ENCODE measurements at regions not wholly inside any gene's neighbourhood (a gene's known extent, or its start where the extent isn't known, plus 50 kb on each side); places are given as distances from the start of the nearest gene placed in this dataset.

DNA sequence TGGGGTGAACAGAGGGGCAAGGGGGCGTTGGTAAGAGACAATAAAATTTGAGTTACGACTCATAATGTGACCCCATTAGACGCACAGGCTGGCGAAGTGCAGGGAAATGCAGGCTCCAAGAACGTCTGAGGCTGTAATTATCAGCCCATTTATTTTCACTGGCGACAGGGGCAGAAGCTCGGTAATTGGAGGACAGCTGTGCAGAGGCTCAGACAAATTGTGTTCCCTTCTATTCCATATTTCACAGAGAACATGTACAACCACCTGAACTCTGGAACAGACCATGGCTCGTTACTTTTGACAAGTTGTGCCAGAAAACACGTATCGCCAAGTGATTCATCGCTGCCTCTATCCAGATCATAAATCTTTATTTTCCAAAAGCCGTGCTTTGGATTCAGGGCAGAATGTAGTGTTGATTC lies 137.3 kb upstream of the FRMD4A start:
- no peak for DNase-seq

DNA sequence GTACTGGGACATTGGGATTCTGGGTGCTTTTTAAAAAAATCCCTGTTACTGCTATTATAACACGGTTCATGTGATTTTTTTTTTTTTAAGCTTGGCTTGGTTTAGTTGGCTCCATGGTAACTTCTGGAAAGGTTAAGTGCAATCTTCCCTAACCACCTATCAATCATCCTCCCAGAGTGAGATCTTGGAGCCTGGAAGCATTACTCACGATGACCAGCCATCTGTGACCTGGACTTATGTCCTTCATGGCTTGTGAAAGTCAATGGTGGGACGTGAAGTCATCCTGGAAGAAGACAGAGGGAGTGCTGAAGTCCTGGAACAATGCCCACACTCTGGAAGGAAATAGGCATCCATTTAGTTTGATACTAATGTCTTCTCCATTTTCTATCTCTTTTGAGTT lies 135.5 kb upstream of the FRMD4A start:
- DNase-seq: no peak

DNA sequence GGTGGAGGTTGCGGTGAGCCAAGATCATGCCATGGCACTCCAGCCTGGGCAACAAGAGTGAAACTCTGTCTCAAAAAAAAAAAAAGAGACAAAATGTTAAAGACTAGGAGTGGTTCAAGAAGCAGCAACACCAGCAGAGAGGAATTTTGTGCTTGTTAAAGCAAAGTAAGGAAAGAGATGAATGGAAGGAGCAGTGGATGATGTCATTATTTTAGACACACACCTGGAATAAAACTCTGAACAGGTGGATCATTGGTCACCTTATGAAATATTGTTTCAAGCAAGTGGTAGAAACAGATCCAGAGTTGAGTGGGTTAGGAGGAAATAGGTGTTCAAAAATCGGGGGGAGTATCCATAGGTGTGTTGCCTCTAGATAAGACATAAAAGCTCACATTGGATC lies 129.7 kb upstream of the FRMD4A start:
- no peak for DNase-seq

DNA sequence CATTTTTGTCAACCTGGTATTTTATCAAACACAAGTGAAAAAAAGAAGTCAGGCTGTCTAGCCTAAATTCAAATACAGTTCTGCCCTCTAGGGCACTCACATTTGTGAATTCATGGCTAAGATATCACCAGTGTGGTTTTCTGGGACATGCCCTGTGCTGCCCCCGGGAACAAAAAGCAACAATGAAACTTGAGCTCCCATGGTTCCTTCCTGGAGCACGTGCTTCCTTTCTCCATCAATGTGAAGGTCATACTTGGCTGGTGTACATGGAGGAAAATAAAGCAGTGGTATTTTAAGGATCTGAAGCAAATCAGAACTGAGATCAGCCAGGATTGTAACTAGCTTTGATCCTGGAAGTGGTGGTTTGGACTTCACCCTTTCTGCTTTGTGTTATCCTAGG lies 128.9 kb upstream of the FRMD4A start:
- no peak for DNase-seq

DNA sequence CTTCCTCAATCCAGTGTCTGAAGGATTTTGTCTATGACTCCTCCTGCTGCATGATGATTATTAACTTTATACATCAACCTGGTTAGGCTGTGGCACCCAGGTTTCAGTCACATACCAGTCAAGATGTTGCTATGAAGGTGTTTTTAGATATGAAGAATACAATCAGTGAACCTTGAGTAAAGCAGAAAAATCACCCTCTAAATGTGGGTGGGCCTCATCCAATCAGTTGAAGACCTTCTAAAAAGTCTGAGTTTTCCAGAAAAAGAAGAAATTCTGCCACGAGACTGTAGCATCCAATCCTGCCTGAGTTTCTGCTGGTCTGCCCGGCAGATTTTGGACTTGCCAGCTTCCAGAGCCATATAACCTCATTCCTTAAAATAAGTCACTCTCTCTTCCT lies 126.1 kb upstream of the FRMD4A start:
- DNase-seq: no peak

DNA sequence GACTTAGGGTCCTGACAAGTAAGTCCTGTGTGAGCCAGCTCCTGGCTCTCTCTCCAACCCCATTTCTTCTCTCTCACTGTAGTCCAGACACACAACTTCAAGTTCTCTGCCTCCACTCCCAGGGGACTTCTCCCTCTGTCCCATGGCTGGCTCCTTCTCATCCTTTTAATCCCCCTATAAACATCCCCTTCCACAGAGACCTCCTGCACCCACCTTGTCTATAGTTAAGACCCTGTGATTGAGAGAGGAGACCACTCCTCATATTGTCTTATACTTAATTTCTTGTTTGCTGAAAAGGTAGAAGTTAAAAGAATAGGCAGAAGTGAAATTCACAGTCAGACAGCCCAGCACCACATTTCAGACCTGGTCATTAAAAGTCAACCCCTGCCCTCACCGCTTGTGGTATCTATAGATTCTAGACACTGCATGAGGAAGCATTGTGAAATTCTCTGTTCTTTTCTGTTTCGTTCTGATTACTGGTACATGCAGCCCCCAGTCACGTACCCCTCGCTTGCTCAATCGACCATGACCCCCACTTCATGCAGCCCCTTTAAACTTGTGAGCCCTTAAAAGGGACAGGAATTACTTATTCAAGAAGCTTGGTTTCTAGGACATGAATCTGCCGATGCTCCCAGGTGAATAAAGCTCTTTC lies 125.6 kb upstream of the FRMD4A start:
- DNase-seq: no peak

DNA sequence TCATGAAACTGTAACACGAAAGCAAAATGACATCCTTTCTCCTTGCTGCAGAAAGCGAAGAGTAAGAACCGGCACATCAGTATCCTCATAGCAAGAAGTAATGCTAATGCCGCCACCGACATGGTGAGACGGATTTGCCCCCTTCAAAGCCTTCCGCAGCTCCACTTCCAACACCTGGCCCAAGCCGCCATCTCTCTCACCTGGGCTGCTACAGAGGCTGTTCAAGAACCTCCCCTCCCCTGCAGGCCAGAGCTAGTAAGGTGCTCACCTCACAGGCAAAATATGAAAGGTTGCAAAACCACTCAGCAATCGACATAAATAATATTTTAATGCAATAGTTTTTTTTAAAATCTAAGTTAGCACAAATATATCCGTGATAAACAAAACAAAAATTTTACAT lies 123.9 kb upstream of the FRMD4A start:
- DNase-seq: no peak

DNA sequence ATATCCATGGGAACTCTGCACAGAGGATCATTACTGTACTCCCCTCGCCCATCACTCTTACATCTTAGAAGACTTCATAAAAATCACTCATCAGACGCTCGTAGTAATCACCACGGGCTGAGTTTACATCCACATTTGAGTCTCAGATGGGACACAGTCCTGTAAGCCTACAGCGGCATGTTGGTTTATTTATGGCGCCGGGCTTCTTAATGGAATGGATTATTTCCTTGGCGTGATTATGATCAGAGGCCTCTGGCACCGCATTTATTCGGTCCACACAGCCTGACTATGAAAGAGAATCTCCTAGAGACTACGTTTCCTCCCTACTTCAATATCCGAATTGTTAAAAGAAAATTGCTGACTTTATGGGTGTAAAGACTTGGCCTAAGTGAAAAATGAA lies 123.5 kb upstream of the FRMD4A start:
- DNase-seq: no peak

DNA sequence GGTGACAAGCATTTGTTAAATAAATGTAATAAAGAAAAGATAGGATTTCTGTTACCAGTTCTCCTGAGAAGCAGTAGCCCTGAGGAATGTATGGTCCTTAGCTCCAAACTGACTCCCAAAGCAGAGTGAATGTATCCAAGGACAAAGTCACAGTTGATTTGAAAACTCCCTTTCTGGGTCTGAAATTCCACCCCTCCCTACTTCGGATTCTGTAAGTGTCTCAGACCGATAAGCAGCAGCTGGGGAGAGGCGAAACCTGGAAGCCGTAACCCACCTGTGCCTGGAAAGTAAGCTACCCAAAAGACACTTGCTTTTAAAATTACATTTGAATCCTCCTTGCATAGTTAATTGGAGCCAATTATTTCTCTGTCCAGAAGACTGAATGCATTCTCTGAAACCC lies 122.9 kb upstream of the FRMD4A start:
- DNase-seq: no peak

DNA sequence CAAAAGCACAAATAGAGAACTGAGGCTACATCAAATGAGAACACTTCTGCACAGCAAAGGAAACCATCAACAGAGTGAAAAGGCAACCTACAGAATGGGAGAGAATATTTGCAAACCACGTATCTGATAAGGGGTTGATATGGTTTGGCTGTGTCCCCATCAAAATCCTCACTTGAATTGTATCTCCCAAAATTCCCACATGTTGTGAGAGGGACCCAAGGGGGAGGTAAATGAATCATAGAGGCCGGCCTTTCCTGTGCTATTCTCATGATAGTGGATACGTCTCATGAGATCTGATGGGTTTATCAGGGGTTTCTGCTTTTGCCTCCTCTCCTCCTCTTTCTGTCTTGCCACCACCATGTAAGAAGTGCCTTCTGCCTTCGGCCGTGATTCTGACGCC lies 120.6 kb upstream of the FRMD4A start:
- DNase-seq: no peak

DNA sequence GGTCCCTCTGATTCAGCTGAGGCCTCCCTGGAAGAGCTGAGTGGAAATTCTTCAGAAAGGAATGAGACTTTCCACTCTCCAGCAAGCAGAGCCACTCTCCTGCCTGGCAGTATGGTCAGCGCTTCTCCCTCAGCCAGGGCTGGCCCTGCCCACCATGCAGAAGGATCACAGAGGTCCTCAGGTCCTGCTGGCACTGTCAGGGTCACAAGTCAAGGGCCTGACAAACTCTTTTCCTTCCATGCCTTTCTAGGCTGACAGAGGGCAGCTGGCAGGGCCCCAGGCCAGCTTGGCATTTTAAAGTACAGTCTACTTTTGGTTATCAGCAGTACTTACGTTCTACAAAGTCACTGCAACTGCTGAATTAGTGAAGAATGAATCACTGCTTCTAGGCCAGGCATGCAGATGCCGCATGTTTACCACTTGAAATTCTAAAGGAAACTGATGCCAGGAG lies 119.3 kb upstream of the FRMD4A start:
- no peak for DNase-seq

DNA sequence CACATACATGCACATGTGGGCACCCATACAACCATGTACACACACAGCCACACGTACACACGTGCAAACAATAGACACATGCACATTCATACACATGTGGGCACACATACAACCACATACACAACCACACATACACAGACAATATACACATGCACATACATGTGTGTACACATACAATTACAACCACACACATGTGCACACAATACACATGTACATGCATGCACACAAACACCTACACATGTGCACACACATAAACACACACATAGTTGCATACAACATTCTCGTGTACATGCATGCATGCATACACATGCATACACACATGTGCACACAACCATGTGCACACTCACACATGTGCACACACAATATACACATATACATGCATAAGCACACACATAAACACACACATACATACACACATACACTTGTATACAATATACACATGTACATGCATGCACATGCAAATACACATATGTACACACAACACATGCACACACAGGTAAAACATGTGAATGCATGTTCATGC lies 118.6 kb upstream of the FRMD4A start:
- DNase-seq: no peak

DNA sequence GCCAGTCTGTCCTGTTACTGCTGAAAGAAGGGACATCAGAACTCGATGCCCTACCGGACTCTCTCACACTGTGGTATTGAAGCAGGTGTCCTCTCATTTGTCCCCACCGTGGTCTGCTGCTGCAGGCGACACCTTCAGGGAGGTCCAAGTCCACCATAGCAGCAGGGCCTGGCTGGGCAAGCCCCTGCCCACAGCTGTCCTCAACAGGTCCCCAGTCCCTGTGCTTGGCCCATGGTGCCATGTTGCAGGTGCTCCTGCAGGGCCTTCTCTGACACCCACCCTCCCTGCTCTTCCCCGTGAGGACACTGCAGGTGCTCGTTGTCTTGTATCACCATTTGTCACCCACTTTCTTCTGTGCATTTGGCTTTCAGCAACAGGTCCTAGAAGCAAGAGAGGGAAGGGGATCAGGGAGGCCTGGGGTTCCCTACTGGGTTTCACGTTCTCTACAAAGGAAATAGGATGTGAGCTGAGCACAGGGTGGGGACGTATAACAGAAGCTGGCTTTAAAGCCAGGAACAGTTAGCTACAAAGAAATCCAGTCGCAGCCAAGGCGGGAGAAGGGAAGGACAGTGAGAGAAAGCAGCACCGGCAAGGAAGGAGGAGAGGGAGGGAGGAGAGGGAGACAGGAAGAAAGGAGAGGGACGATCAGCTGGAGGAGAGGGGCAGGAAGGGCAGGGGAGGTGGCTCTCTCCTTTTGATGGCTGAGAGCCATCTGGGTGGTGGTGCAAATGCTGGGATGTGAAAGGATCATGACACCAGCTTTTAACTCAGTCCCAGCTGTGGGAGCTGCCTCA lies 117.7 kb upstream of the FRMD4A start:
- DNase-seq: no peak

DNA sequence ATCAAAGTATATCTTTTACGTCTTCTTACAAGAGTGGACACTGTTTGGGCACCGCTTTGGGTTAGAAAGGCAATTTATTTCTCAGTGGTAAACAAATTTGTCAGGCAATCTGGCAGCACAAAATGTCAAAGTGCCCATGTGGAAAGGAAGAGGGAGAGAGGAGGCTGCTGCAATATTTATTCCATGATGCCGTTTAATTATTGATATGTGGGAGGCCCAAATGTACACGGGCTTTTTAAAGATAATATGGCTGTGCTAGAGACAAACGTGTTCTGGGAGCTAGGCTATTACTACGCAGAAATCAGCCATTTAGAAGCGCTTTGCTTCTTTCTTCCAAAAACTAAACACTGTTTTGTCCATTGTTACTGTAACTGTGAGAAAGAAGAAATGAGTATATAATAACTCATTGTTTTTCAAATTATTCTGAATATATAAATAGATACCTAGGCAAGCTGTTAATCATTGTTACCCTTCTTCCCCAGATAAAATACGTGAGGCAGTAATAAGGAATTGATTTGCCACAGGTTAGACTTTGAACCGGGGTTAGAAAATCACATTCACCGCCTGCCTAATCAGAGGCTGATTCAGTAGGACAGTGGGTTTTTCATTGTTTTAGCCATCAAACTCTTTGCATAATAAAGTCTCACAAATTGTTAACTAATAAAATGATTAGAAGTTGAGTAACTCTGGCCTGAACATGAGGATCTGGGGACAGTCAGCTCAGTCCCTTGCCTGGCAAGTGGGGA lies 116.5 kb upstream of the FRMD4A start:
- no peak for DNase-seq

DNA sequence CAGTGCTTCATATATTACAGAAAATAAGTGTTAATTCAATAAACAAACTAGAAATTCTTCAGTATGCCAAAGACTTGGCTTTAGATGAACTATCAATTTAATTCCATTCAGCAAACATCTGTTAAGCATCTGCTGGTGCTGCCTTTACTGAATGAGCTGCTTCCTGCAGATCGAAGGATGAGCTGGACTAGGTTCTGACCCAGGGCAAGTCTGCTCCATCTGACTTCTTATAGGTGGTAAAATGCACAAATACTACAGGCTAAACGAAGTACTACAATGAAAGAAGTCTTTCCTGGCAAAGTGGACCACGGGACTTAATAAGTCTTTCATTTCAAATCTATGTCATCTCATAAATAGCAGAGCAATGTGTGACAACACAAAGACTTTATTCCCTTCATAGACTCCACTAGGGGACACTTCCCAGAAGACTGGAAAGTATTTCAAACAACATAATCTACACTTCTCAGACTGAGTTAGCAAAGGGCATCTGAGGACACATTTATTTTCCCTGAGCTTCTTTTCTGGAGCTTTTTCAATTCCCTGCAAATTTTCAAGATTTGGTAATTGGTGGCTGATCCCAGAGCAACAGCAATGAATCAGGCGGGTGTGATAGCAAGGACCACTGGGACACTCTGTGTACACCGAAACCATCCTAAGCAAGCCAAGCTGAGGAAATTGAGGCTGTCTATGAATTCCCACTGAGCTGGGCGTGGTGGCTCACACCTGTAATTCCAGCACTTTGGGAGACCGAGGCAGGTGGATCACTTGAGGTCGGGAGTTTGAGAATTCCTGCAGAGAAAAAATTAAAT lies 108.9 kb upstream of the FRMD4A start:
- no peak for DNase-seq

DNA sequence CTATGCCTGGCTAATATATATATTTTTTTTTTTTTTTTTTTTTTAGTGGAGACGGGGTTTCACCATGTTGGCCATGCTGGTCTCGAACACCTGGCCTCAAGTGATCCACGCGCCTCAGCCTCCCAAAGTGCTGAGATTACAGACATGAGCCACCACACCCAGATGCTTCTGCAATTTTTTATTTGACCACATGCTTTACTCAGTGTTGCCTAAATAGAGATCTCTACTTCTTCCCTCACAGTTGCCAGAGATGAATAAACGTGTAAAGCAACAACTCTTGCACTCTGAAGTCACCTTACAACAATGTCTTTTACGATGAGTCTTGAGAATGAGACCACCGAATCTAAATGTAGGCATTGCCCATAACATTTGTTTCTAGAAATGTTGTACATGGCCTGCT lies 107.9 kb upstream of the FRMD4A start:
- DNase-seq: no peak

DNA sequence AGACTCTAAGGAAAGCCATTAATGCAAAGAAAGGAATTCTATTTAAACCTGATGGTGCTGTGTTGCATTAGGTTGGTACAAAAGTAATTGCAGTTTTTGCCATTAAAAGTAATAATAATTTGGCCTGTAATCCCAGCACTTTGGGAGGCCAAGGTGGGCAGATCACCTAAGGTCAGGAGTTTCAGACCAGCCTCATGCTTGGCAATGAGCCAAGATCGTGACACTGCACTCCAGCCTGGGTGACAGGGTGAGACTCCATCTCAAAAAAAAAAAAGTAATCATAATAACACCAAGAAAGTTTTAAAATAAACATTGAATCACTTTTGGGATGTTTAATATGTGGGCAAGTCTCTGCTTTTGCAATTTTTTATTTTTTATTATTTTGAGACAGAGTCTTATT lies 107.3 kb upstream of the FRMD4A start:
- DNase-seq: no peak

DNA sequence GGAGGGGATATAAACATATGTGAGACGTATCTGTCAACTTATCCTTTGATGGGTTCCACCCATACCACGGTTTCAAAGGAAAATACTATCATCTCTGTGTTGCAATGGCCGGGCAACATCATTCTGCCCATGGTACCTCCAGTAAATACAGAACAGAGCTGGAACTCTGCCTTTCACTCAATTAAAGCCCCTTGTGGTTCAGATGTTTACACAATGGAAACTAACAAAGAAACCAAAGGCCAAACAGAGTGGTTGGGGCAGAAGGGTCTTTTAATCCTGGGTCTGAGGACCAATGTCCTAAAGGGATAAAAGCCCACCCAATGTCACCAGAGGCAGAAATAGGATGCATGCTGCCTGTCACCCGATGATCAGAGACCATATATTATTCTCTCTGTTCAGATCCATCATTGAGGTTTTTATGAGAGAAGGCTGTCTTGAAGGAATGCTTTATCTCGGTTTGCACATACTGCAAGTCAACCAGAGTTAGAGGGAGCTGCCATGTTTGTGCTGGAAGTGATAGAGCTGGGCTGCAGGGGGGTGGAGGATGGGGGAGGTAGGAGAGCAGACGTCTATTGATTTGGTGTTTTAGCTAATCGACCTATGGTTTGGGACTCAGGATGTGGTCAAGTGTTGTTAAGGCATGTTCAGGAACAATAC lies 105.4 kb upstream of the FRMD4A start:
- DNase-seq: no peak

DNA sequence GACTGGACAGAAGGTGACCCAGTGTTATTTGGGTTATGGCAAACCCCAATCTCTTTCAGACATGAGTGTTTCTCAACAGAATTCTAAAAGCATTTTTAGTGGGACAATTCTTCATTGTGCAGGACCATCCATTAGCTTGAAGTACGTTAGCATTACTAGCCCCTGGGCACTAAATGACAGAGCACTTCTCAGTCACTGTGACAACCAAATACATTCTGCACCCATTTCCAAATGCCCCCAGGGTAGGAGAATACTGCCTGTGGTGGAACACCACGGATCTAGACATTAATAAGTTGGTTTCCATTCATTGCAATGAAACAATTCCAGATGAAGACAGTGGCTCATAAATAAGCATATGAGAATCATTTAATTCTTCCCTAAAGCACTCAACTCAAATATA lies 102.4 kb upstream of the FRMD4A start:
- DNase-seq: no peak

DNA sequence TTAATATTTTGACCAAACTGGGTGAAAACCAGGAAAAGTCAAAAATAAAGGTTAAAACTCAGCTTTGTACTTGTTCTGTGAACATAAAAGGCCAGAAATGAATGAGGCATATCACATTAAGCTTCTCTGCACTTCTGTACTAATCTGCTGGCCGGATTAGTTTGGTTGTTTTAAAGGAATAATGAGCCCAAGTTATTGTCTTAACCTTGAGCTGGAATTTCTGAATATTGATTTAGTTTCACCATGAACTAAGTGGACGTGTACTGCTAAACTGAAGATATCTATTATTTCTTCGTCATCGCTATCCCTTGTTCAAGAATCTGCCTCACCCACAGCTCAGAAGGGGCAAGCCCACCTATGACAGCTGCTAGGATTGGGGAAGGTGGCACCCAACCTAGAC lies 101.1 kb upstream of the FRMD4A start:
- no peak for DNase-seq

DNA sequence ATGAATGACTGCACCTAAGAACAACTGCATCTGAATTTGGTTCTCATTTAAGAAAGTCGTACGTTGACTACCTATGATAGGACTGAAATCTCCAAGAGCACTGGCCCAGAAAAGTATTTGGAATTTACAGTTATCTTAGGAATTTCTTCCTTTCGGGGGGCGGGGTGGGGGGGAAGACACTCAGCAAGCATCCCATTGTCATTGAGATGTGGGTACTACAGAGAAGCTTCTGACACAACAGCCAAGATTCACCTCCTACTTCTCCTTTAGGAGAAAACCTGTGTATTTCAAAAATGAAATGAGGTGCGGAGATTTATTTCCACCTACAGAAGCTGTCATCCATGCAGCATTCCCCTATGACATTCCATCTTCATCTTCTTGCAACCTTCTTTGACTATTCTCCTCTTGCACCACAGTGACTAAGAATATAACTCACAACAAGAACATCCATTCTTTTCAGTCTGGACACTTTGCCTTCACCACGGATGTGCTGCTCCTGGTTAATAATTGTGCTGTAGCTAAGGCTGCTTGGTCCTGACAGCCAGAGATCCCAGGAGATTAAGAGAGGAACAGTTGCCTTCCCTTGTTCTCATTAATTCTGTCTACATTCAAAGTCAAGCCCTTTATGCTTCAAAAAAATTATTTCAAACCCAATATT lies 98.4 kb upstream of the FRMD4A start:
- no peak for DNase-seq

DNA sequence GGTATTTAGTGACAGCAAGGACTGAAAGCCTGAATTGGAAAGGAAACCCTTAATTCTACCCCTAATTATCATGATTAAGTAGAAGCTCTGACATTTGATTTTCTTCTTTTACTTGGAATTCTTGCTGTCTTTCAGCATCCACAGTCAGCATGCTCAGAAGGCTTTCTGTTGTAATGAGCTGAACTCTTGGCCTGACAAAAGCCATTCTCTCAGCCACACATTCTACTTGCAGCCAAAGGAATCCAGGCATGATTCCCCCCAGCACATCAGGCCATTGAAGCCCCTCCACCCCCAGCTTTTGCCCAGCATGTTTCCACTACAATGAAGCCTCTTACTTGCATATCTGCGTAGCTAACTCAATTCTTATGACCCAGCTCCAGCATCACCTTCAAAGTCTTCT lies 94.3 kb upstream of the FRMD4A start:
- no peak for DNase-seq

All from stimulated activated CD4-positive, alpha-beta T cell treated with anti-CD3 and anti-CD28 coated beads, Interleukin-2, amount 100 ng/mL, for 48 hours (primary cell).